Vagina (tissue), 2 donors: ENCODE measurements at regions not wholly inside any gene's neighbourhood (a gene's known extent, or its start where the extent isn't known, plus 50 kb on each side); places are given as distances from the start of the nearest gene placed in this dataset.

Experiments
- DNase-seq, 2 donors: peaks; one replicate each; pipeline ENCODE4 v3.0.0-alpha.2; 2017; ENCODE audit errors: extremely low spot score in 2 of 2
- H3K27ac ChIP-seq: fragments of 200-600 bp; sonication (generic); one replicate; pipeline ENCODE4 v1.5.1; 2019
- H3K27me3 ChIP-seq: fragments of 200-600 bp; sonication (generic); one replicate; pipeline ENCODE4 v1.5.1; 2019
- H3K36me3 ChIP-seq, 2 donors: fragments of 200-600 bp; sonication (generic); one replicate each; pipeline ENCODE4 v1.5.1; 2017 to 2019
- H3K4me1 ChIP-seq: fragments of 200-600 bp; sonication (generic); one replicate; pipeline ENCODE4 v1.5.1; 2019
- H3K4me3 ChIP-seq, 2 donors: fragments of 200-600 bp; sonication (generic); 1 replicate in 1 of 2; 2 replicates in 1 of 2; pipeline ENCODE4 v1.5.1; 2016 to 2019
- H3K9me3 ChIP-seq: fragments of 200-600 bp; sonication (generic); one replicate; pipeline ENCODE4 v1.5.1; 2019
- CTCF ChIP-seq, 3 experiments: fragments of 450-650 bp in 2 of 3; fragments of 200-600 bp in 1 of 3; sonication (generic) in 1 of 3; IDR thresholded peaks; one replicate each; pipeline ENCODE4 v1.5.1; 2017 to 2019; ENCODE audit warnings: antibody characterized with exemption in 3 of 3, mild to moderate bottlenecking in 2 of 3, moderate library complexity in 2 of 3
- POLR2A ChIP-seq, 2 donors: fragments of 450-650 bp; IDR thresholded peaks; one replicate each; pipeline ENCODE4 v1.6.1; 2017; ENCODE audit warnings: antibody characterized with exemption in 2 of 2, mild to moderate bottlenecking in 2 of 2, moderate library complexity in 2 of 2
- POLR2AphosphoS5 ChIP-seq, 2 donors: sonication (generic); formaldehyde crosslinking; IDR thresholded peaks; one replicate each; pipeline ENCODE4 v1.9.0; 2017; ENCODE audit warnings: antibody characterized with exemption in 2 of 2, mild to moderate bottlenecking in 2 of 2, low read depth in 1 of 2; ENCODE audit not compliant: insufficient read depth in 1 of 2
- intact Hi-C: fragments of 100-400 bp; cut with DNase I; formaldehyde crosslinking; loops from one replicate; pipeline ENCODE4 v1.15.1; 2023

- H3K27me3 ChIP-seq: no peaks in the 10 kb centered on the region
- H3K36me3 ChIP-seq: no peaks in the 10 kb centered on the region
- no peak for TF ChIP-seq CTCF (IDR thresholded peaks at IDR 0.05)
- TF ChIP-seq POLR2A (IDR thresholded peaks at IDR 0.05): no peak
- H3K27ac ChIP-seq: no peak overlapping the region
- intact Hi-C loops: no loop called here
- no peak overlapping the region for H3K4me3 ChIP-seq
- H3K9me3 ChIP-seq: no peaks in the 10 kb centered on the region
- DNase-seq: no peak
- H3K4me1 ChIP-seq: no peaks in the 10 kb centered on the region
These were observed 329.1 kb upstream of the GULP1 start for GRCh38 chr2:187962538-187962937.

- Histone ChIP-seq H3K9me3 (no peaks in the 10 kb centered on the region), H3K27me3 (no peaks in the 10 kb centered on the region), H3K27ac (no peak overlapping the region), H3K36me3 (no peaks in the 10 kb centered on the region), H3K4me3 (no peak overlapping the region), H3K4me1 (no peaks in the 10 kb centered on the region)
- TF ChIP-seq POLR2AphosphoS5 (IDR thresholded peaks at IDR 0.05; ENCODE audit: insufficient read depth in 1 of 2, low read depth in 1 of 2) (no peak), CTCF (IDR thresholded peaks at IDR 0.05) (no peak), POLR2A (IDR thresholded peaks at IDR 0.05) (no peak)
- intact Hi-C loops: no loop called here
- no peak for DNase-seq
These were observed 326.9 kb upstream of the GULP1 start for GRCh38 chr2:187964746-187965145.

GRCh38 chr2:187966924-187967323, 324.8 kb upstream of the GULP1 start:
- Histone ChIP-seq H3K27me3 (no peaks in the 10 kb centered on the region), H3K36me3 (no peaks in the 10 kb centered on the region), H3K4me3 (no peak overlapping the region), H3K9me3 (no peaks in the 10 kb centered on the region), H3K4me1 (no peaks in the 10 kb centered on the region), H3K27ac (no peak overlapping the region)
- DNase-seq: no peak
- no peak for TF ChIP-seq POLR2A (IDR thresholded peaks at IDR 0.05)
- no peak for TF ChIP-seq POLR2AphosphoS5 (IDR thresholded peaks at IDR 0.05; ENCODE audit: insufficient read depth in 1 of 2, low read depth in 1 of 2)
- TF ChIP-seq CTCF (IDR thresholded peaks at IDR 0.05): no peak
- intact Hi-C loops: no loop called here

DNA sequence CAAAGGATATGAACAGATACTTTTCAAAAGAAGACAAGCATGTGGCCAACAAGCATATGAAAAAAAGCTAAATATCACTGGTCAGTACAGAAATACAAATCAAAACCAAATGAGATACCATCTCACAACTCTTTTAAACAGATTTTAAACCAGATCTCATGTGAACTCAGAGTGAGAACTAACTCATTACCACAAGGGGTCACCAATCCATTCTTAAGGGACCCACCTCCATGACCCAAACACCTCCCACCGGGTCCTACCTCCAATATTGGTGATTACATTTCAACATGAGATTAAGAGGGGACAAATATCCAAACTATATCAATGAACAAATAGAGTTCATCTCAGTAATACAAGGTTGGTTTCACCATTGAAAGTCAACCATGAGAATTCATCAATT, 319.8 kb upstream of the GULP1 start:
- H3K4me1 ChIP-seq: no peaks in the 10 kb centered on the region
- H3K27me3 ChIP-seq: no peaks in the 10 kb centered on the region
- no peaks in the 10 kb centered on the region for H3K36me3 ChIP-seq
- H3K4me3 ChIP-seq: no peak overlapping the region
- TF ChIP-seq CTCF (IDR thresholded peaks at IDR 0.05): no peak
- no peak for TF ChIP-seq POLR2AphosphoS5 (IDR thresholded peaks at IDR 0.05; ENCODE audit: insufficient read depth in 1 of 2, low read depth in 1 of 2)
- TF ChIP-seq POLR2A (IDR thresholded peaks at IDR 0.05): no peak
- H3K27ac ChIP-seq: no peak overlapping the region
- intact Hi-C loops: no loop called here
- H3K9me3 ChIP-seq: no peaks in the 10 kb centered on the region
- no peak for DNase-seq

DNA sequence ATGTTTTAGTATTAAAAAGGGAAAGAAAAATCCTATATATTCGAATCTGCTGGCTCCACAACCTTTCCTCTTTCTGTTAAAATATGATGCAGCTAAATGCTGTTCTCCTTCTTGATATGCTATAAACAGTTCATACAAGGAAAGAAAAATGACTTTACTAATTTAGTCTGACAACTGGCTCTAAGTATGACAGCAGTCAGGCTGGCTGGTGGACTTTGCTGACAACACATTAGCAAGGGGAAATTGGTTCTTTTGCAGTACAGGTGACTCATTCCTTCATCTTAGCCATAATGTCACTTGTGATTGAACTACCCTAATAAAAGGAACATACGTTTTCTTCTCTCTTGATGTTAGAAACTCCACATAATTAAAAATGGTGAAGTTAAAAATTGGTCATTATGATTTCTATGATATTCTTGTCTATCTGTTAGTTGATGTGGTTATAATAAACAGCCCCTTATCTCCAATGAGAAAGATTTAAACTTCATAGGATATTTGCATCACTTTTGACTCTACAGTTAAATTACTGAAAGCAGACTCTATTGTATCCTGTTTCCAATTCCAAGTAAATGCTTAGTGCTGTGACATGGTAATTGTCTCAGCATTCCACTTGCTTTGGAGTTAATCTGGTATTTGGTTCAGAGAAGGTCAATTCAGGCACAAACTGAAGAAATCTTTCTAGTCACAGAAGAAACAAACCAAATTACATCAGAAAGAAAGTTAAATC, 315.3 kb upstream of the GULP1 start:
- Histone ChIP-seq H3K9me3 (no peaks in the 10 kb centered on the region), H3K4me1 (no peaks in the 10 kb centered on the region), H3K27ac (no peak overlapping the region), H3K27me3 (no peaks in the 10 kb centered on the region), H3K4me3 (no peak overlapping the region), H3K36me3 (no peaks in the 10 kb centered on the region)
- intact Hi-C loops: no loop called here
- no peak for DNase-seq
- TF ChIP-seq POLR2A (IDR thresholded peaks at IDR 0.05) (no peak), CTCF (IDR thresholded peaks at IDR 0.05) (no peak), POLR2AphosphoS5 (IDR thresholded peaks at IDR 0.05; ENCODE audit: insufficient read depth in 1 of 2, low read depth in 1 of 2) (no peak)
